ENCODE measurements at regions not wholly inside any gene's neighbourhood (a gene's known extent, or its start where the extent isn't known, plus 50 kb on each side); places are given as distances from the start of the nearest gene placed in this dataset.
"Not testable (repeated sequence)": the region's sequence is repeated elsewhere in the genome, so short reads cannot be mapped to it uniquely, and the experiment has no call there.

- intact Hi-C loops (cut with micrococcal nuclease) = no loop called here
- H3K4me3 ChIP-seq (ENCODE audit: low read length) = no peak overlapping the region
Measured at GRCh38 chr9:124140941-124141568, 116.7 kb upstream of the NEK6 start.

GRCh38 chr9:124144561-124145123 lies 113.1 kb upstream of the NEK6 start:
- WGBS (ENCODE audit: insufficient coverage) = 87% methylated on average over 10 of the region's 10 CpGs
- not testable (repeated sequence) for H3K36me3 ChIP-seq (ENCODE audit: control insufficient read depth, insufficient read depth, low read length); H3K27ac Mint-ChIP-seq

More at GRCh38 chr9:124140941-124141568, 116.7 kb upstream of the NEK6 start:
- no peaks in the 10 kb centered on the region for H3K36me3 ChIP-seq (ENCODE audit: control insufficient read depth, insufficient read depth, low read length)
- H3K9me3 ChIP-seq (ENCODE audit: control insufficient read depth, insufficient read depth, low read length) = no peaks in the 10 kb centered on the region
- no peaks in the 10 kb centered on the region for H3K27me3 ChIP-seq (ENCODE audit: control insufficient read depth, insufficient read depth, low read length)
- H3K4me3 Mint-ChIP-seq = no peak overlapping the region
- no peaks in the 10 kb centered on the region for H3K9me3 Mint-ChIP-seq
- ATAC-seq = no peak
- WGBS (ENCODE audit: insufficient coverage) = 67% methylated on average over 2 of the region's 6 CpGs
- no peak overlapping the region for H3K27ac Mint-ChIP-seq
- H3K36me3 Mint-ChIP-seq = no peaks in the 10 kb centered on the region
- no peaks in the 10 kb centered on the region for H3K4me1 ChIP-seq (ENCODE audit: control insufficient read depth, insufficient read depth, low read length)
- DNase-seq = no peak
- H3K27me3 Mint-ChIP-seq (ENCODE audit: low read depth in 2 of 2) = no peaks in the 10 kb centered on the region
- no peaks in the 10 kb centered on the region for H3K4me1 Mint-ChIP-seq
- TF ChIP-seq, protein P1, sequence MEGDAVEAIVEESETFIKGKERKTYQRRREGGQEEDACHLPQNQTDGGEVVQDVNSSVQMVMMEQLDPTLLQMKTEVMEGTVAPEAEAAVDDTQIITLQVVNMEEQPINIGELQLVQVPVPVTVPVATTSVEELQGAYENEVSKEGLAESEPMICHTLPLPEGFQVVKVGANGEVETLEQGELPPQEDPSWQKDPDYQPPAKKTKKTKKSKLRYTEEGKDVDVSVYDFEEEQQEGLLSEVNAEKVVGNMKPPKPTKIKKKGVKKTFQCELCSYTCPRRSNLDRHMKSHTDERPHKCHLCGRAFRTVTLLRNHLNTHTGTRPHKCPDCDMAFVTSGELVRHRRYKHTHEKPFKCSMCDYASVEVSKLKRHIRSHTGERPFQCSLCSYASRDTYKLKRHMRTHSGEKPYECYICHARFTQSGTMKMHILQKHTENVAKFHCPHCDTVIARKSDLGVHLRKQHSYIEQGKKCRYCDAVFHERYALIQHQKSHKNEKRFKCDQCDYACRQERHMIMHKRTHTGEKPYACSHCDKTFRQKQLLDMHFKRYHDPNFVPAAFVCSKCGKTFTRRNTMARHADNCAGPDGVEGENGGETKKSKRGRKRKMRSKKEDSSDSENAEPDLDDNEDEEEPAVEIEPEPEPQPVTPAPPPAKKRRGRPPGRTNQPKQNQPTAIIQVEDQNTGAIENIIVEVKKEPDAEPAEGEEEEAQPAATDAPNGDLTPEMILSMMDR (IDR thresholded peaks at IDR 0.05) = no peak
- no peak overlapping the region for H3K27ac ChIP-seq (ENCODE audit: low read length)

DNA sequence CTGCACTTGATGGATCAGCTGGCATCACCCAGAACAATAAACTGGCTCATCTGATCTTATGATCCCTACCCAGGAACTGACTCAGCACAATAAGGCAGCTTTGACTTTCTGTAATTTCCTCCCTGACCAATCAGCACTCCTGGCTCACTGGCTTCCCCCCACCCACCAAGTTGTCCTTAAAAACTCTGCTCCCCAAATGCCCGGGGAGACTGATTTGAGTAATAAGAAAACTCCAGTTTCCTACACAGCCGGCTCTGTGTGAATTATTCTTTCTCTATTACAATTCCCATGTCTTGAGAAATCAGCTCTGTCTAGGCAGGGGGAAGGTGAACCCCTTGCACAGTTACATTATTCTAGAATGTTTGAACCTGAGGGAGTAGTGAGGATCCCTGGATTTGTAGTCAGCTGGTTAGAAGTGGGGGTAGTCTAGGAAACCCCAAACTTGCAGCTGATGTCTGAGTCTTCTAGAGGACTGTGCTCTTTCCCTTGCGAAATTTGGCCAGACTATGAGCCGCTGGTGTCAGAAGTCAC lies 111.7 kb upstream of the NEK6 start:
- H3K27me3 Mint-ChIP-seq (ENCODE audit: low read depth in 2 of 2) = peaks cover 3 to 7% of the 10 kb centered on the region in 2 donors
- no peaks in the 10 kb centered on the region for H3K9me3 Mint-ChIP-seq
- Histone ChIP-seq H3K36me3 (ENCODE audit: control insufficient read depth, insufficient read depth, low read length) (no peaks in the 10 kb centered on the region), H3K27ac (ENCODE audit: low read length) (no peak overlapping the region), H3K9me3 (ENCODE audit: control insufficient read depth, insufficient read depth, low read length) (no peaks in the 10 kb centered on the region), H3K4me3 (ENCODE audit: low read length) (no peak overlapping the region), H3K4me1 (ENCODE audit: control insufficient read depth, insufficient read depth, low read length) (no peaks in the 10 kb centered on the region), H3K27me3 (ENCODE audit: control insufficient read depth, insufficient read depth, low read length) (no peaks in the 10 kb centered on the region)
- TF ChIP-seq, protein P1 (IDR thresholded peaks at IDR 0.05) = no peak
- no peak for DNase-seq
- H3K4me3 Mint-ChIP-seq = no peak overlapping the region
- H3K4me1 Mint-ChIP-seq = no peaks in the 10 kb centered on the region
- ATAC-seq = no peak
- intact Hi-C loops (cut with micrococcal nuclease) = no loop called here
- WGBS (ENCODE audit: insufficient coverage) = 89% methylated on average over 3 of the region's 4 CpGs
- H3K36me3 Mint-ChIP-seq = no peaks in the 10 kb centered on the region
- H3K27ac Mint-ChIP-seq = no peak overlapping the region

More at GRCh38 chr9:124144561-124145123, 113.1 kb upstream of the NEK6 start:
- H3K9me3 ChIP-seq (ENCODE audit: control insufficient read depth, insufficient read depth, low read length); DNase-seq; intact Hi-C loops (cut with micrococcal nuclease); H3K4me3 ChIP-seq (ENCODE audit: low read length); H3K4me1 Mint-ChIP-seq; ATAC-seq; H3K27me3 Mint-ChIP-seq (ENCODE audit: low read depth in 2 of 2); H3K4me3 Mint-ChIP-seq; H3K9me3 Mint-ChIP-seq; H3K27ac ChIP-seq (ENCODE audit: low read length); H3K27me3 ChIP-seq (ENCODE audit: control insufficient read depth, insufficient read depth, low read length); H3K36me3 Mint-ChIP-seq; H3K4me1 ChIP-seq (ENCODE audit: control insufficient read depth, insufficient read depth, low read length): not testable (repeated sequence)

DNA sequence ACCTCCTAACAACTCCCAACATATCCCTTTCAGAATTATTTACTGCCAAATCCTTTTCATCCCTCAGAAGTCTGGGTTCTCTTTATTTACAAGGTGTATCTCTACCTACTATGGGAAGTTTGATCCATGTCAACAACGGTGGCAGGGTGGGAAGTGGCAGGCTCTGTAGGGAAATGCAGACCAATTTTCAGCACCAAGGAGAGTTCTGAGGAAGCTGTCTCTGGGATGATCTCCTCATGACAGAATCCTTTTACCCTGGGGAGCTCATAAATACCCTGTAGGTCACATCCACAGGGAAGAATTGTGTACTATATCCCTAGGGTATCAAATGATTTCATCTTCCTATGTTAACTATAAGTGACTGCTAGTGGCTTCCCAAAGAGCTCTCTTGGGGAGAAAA lies 107.8 kb upstream of the NEK6 start:
- no peaks in the 10 kb centered on the region for H3K4me1 Mint-ChIP-seq
- ATAC-seq (no peak), DNase-seq (no peak)
- H3K36me3 Mint-ChIP-seq = no peaks in the 10 kb centered on the region
- H3K27ac ChIP-seq (ENCODE audit: low read length) = no peak overlapping the region
- H3K4me1 ChIP-seq (ENCODE audit: control insufficient read depth, insufficient read depth, low read length) = no peaks in the 10 kb centered on the region
- H3K4me3 ChIP-seq (ENCODE audit: low read length) = no peak overlapping the region
- no peaks in the 10 kb centered on the region for H3K9me3 Mint-ChIP-seq
- H3K27me3 Mint-ChIP-seq (ENCODE audit: low read depth in 2 of 2) = peaks cover 11 to 34% of the 10 kb centered on the region in 2 donors
- H3K27me3 ChIP-seq (ENCODE audit: control insufficient read depth, insufficient read depth, low read length) = peaks cover 2% of the 10 kb centered on the region
- H3K27ac Mint-ChIP-seq = no peak overlapping the region
- 20% methylated on average over 1 of the region's 1 CpG for WGBS (ENCODE audit: insufficient coverage)
- intact Hi-C loops (cut with micrococcal nuclease) = no loop called here
- TF ChIP-seq, protein P1 (IDR thresholded peaks at IDR 0.05) = no peak
- H3K4me3 Mint-ChIP-seq = no peak overlapping the region
- no peaks in the 10 kb centered on the region for H3K36me3 ChIP-seq (ENCODE audit: control insufficient read depth, insufficient read depth, low read length)
- no peaks in the 10 kb centered on the region for H3K9me3 ChIP-seq (ENCODE audit: control insufficient read depth, insufficient read depth, low read length)
